Body of pancreas (tissue), 4 donors: ENCODE measurements at regions not wholly inside any gene's neighbourhood (a gene's known extent, or its start where the extent isn't known, plus 50 kb on each side); places are given as distances from the start of the nearest gene placed in this dataset.
A peak's percentile ranks its signal among the peaks of the same experiment; 100 is the strongest.
"Not testable (repeated sequence)": the region's sequence is repeated elsewhere in the genome, so short reads cannot be mapped to it uniquely, and the experiment has no call there.

ENCODE experiments used
- ATAC-seq: fragments of 150-250 bp; one replicate; pipeline ENCODE4 v1.9.1; 2016
- DNase-seq, 4 donors: peaks; one replicate each; pipeline ENCODE4 v3.0.0-alpha.2; 2019
- H3K27ac ChIP-seq, 4 donors: fragments of 200-600 bp; sonication (generic); 1 replicate in 3 of 4; 2 replicates in 1 of 4; pipeline versions ENCODE4 v1.5.1 to v1.6.1; 2016 to 2019; ENCODE audit warnings: mild to moderate bottlenecking in 1 of 4, mixed read lengths in 1 of 4, moderate library complexity in 1 of 4
- H3K27me3 ChIP-seq, 2 donors: fragments of 200-600 bp; sonication (generic); one replicate each; pipeline ENCODE4 v1.6.0; 2016; ENCODE audit warnings: mild to moderate bottlenecking in 1 of 2
- H3K36me3 ChIP-seq, 2 donors: fragments of 200-600 bp; sonication (generic); replicated peaks in 1 of 2; 2 replicates each; pipeline ENCODE4 v1.5.1; 2016; ENCODE audit warnings: low read depth in 2 of 2; ENCODE audit not compliant: insufficient read depth in 1 of 2
- H3K4me1 ChIP-seq: fragments of 200-600 bp; sonication (generic); one replicate; pipeline ENCODE4 v1.6.0; 2016
- H3K4me3 ChIP-seq, 2 donors: fragments of 200-600 bp; sonication (generic); 1 replicate in 1 of 2; 2 replicates in 1 of 2; pipeline ENCODE4 v1.5.1; 2016 to 2019
- H3K9me3 ChIP-seq, 3 donors: fragments of 200-600 bp; sonication (generic); 1 replicate in 2 of 3; 2 replicates in 1 of 3; pipeline ENCODE4 v1.5.1; 2016
- POLR2A ChIP-seq, 3 donors: fragments of 450-650 bp; IDR thresholded peaks; one replicate each; pipeline ENCODE4 v1.6.1; 2016; ENCODE audit warnings: antibody characterized with exemption in 3 of 3, mild to moderate bottlenecking in 2 of 3
- WGBS, 2 donors: methylation state at CpG; one replicate each; pipeline ENCODE4 v1.1.5; 2017; 5-methylcytosine and 5-hydroxymethylcytosine counted together
- intact Hi-C: fragments of 100-400 bp; cut with DNase I; formaldehyde crosslinking; loops from one replicate; pipeline ENCODE4 v1.15.1; 2023
- TF ChIP-seq, protein P1 (sequence below), 7 experiments: fragments of 450-650 bp in 4 of 7; fragments of 200-600 bp in 3 of 7; sonication (generic) in 3 of 7; IDR thresholded peaks; one replicate each; pipeline ENCODE4 v1.5.1; 2016 to 2019; ENCODE audit warnings: antibody characterized with exemption in 7 of 7

DNA sequence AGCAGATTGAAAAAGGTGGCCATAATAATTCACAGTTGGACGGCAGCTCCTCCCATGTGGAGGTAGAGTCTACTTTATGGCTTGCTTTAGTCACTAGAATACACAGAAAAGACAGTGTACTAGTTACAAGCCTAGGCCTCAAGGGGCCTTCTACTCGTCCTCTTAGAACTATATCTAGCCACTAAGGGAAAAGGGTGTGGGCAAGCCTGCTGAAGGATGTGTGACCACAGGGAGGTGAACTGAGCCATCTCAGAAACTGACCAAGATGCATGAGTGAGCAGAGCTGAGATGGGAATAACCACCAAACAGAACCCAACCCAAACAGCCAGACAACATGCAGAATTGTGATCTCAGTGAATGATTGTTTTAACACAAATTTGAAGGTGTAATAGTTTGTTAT, 335.6 kb upstream of the LMCD1 start:
- WGBS, 2 donors, result 70 to 72% methylated on average over 2 of the region's 2 CpGs
- no peaks in the 10 kb centered on the region for H3K4me1 ChIP-seq
- no peak overlapping the region for H3K4me3 ChIP-seq
- no peaks in the 10 kb centered on the region for H3K36me3 ChIP-seq
- H3K27me3 ChIP-seq, result no peaks in the 10 kb centered on the region
- intact Hi-C loops, result no loop called here
- no peak overlapping the region for H3K27ac ChIP-seq
- ATAC-seq (no peak), DNase-seq (no peak)
- H3K9me3 ChIP-seq, result no peaks in the 10 kb centered on the region
- TF ChIP-seq, protein P1, sequence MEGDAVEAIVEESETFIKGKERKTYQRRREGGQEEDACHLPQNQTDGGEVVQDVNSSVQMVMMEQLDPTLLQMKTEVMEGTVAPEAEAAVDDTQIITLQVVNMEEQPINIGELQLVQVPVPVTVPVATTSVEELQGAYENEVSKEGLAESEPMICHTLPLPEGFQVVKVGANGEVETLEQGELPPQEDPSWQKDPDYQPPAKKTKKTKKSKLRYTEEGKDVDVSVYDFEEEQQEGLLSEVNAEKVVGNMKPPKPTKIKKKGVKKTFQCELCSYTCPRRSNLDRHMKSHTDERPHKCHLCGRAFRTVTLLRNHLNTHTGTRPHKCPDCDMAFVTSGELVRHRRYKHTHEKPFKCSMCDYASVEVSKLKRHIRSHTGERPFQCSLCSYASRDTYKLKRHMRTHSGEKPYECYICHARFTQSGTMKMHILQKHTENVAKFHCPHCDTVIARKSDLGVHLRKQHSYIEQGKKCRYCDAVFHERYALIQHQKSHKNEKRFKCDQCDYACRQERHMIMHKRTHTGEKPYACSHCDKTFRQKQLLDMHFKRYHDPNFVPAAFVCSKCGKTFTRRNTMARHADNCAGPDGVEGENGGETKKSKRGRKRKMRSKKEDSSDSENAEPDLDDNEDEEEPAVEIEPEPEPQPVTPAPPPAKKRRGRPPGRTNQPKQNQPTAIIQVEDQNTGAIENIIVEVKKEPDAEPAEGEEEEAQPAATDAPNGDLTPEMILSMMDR (IDR thresholded peaks at IDR 0.05), result no peak
- no peak for TF ChIP-seq POLR2A (IDR thresholded peaks at IDR 0.05)

DNA sequence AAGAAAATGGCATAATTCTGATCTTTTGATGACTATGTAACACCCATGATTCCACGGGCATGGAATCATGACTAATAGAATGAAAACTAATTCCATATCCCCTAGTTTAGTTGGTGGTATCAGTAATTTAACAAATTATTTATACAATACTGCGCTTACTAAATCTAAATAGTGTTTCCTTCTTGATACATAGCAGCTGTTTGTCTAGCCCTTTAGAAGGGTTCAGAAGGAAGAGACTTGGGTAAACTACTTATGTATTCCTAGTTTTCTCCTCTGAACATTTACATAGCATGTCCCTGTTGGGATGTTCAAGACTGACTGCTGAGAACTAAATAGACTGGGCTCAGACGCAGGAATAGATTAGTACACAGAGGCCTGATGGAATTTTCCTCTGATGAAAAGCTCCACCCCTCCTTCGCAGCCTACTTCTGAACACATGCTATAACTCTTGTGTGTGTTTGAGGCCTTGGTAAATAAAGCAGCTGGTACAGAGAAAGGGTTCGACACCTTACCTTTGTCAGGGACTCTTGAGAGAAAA, 330.6 kb upstream of the LMCD1 start:
- Histone ChIP-seq H3K9me3 (no peaks in the 10 kb centered on the region), H3K4me3 (no peak overlapping the region), H3K27ac (no peak overlapping the region), H3K27me3 (no peaks in the 10 kb centered on the region), H3K4me1 (no peaks in the 10 kb centered on the region), H3K36me3 (no peaks in the 10 kb centered on the region)
- DNase-seq (no peak), ATAC-seq (no peak)
- intact Hi-C loops, result no loop called here
- 62 to 74% methylated on average over 5 of the region's 5 CpGs for WGBS, 2 donors
- TF ChIP-seq, protein P1 (IDR thresholded peaks at IDR 0.05), result no peak

DNA sequence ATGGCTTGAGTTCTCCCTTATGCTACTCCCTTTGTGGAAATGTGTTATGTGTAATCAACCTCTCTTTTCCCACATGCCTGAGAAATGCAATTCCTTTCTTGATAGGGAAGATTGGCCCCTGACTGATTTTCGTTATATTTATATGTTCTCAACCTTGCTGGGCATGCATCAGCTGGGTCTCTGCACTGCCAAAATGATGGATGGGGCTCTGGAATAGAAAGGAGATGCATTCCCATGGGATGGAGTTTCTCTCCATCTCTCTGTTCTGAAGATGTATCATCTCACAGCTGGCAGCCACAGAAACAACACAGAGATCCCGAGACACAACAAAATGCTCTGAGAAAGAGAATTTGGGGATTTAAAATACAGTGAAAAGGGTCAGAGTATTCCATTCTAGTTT, 327.7 kb upstream of the LMCD1 start:
- intact Hi-C loops, result no loop called here
- TF ChIP-seq, protein P1 (IDR thresholded peaks at IDR 0.05), result no peak
- no peak for TF ChIP-seq POLR2A (IDR thresholded peaks at IDR 0.05)
- 49 to 60% methylated on average over 2 of the region's 2 CpGs for WGBS, 2 donors
- no peaks in the 10 kb centered on the region for H3K4me1 ChIP-seq
- H3K27me3 ChIP-seq, result no peaks in the 10 kb centered on the region
- H3K9me3 ChIP-seq, result no peaks in the 10 kb centered on the region
- no peak overlapping the region for H3K4me3 ChIP-seq
- no peak for DNase-seq
- ATAC-seq, result no peak
- no peaks in the 10 kb centered on the region for H3K36me3 ChIP-seq
- H3K27ac ChIP-seq, result no peak overlapping the region

DNA sequence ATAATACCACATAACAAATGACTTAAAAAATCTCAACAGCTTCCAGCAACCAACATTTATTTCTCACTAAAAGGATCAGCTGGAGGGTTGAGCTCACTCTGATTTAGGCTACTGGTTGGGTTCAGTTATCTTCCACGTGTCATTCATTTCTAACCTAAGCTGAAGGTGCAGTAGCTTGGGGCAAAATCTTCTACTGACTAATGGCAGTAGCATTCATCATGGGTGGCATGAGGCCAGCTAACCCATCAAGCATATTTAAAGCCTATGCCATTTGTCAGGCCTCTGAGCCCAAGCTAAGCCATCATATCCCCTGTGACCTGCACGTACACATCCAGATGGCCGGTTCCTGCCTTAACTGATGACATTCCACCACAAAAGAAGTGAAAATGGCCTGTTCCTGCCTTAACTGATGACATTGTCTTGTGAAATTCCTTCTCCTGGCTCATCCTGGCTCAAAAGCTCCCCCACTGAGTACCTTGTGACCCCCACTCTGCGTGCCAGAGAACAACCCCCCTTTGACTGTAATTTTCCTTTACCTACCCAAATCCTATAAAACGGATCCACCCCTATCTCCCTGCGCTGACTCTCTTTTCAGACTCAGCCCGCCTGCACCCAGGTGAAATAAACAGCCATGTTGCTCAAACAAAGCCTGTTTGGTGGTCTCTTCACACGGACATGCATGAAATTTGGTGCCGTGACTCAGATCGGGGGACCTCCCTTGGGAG, 324.7 kb upstream of the LMCD1 start:
- H3K36me3 ChIP-seq, DNase-seq, H3K27ac ChIP-seq, H3K4me3 ChIP-seq, H3K4me1 ChIP-seq, H3K27me3 ChIP-seq, ATAC-seq, intact Hi-C loops, H3K9me3 ChIP-seq: not testable (repeated sequence)
- WGBS, 2 donors, result 78 to 79% methylated on average over 8 to 10 of the region's 10 CpGs

DNA sequence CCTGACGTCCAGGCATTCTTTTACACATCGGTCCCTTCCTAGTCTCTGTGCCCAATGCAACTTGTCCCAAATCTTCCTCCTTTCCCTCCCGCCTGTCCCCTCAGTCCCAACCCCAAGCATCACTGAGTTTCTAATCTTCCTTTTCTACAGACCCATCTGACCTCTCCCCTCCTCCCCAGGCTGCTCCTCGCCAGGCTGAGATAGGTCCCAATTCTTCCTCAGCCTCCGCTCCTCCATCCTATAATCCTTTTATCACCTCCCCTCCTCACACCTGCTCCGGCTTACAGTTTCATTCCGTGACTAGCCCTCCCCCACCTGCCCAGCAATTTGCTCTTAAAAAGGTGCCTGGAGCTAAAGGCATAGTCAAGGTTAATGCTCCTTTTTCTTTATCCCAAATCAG, 323.1 kb upstream of the LMCD1 start:
- WGBS, 2 donors, result 53 to 68% methylated on average over 7 of the region's 7 CpGs
- H3K4me3 ChIP-seq, H3K36me3 ChIP-seq, H3K9me3 ChIP-seq, DNase-seq, H3K27me3 ChIP-seq, H3K4me1 ChIP-seq, intact Hi-C loops, H3K27ac ChIP-seq, ATAC-seq: not testable (repeated sequence)

DNA sequence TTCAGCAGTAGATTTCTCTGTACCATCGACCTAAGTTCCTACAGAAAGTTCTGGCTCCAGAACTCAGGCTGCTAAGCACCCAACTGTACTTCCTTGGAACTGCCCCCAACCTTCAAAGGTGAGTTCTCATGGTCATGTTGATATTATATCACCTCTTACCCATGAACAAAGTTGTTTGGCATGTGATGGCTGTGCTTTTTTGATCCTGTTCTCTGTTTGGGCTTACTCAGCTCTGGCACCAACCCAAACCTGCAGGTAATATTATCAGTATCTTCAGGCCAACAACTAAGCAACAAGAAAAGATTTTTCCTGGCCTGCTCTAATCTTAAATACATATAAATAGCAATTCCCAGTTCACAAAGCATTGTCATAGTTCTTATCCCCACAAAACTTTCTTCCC, 318.7 kb upstream of the LMCD1 start:
- no peaks in the 10 kb centered on the region for H3K36me3 ChIP-seq
- DNase-seq, result peak; percentile 47 to 67 (median 57)
- TF ChIP-seq, protein P1 (IDR thresholded peaks at IDR 0.05), result no peak
- no peak for TF ChIP-seq POLR2A (IDR thresholded peaks at IDR 0.05)
- WGBS, 2 donors, result 40 to 50% methylated on average over 1 of the region's 1 CpG
- H3K27ac ChIP-seq, result no peak overlapping the region
- peaks cover 11% of the 10 kb centered on the region for H3K4me1 ChIP-seq
- no peaks in the 10 kb centered on the region for H3K27me3 ChIP-seq
- peak; percentile 68 for ATAC-seq
- H3K4me3 ChIP-seq, result no peak overlapping the region
- intact Hi-C loops, result no loop called here
- no peaks in the 10 kb centered on the region for H3K9me3 ChIP-seq
